HG02884 (cell line): ENCODE measurements at regions not wholly inside any gene's neighbourhood (a gene's known extent, or its start where the extent isn't known, plus 50 kb on each side); places are given as distances from the start of the nearest gene placed in this dataset.

ENCODE experiments used
- ATAC-seq: cut with Tn5 transposase; IDR thresholded peaks from one replicate; pipeline ENCODE4 v1.9.1; 2021; ENCODE audit warnings: mild to moderate bottlenecking, moderate library complexity; ENCODE audit not compliant: unreplicated experiment

DNA sequence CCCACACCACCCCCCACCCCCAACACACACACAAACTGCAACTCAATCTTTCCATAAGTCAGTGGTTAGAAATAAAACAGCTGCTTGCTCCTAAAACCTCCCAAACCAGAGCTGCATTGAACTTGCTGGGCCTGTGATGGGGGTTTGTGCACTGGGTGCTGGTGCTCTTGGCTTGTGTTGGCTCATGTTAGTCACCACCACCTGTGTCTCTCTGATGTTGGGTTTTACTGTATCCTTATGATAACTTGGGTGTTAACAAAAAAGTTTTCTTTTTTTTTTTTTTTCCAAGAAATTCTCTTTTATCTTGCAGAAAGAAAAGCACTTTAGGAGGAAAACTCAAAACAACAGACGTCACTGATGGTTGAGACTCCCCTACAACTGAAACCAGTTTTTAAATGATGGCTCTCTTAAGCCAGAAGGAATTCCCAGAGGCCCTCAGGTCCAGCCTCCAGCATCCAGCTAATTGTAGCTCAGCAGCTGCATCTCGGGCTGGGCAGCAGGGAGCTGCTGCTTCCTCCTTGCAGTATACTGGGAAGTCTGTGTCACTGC, 79.9 kb upstream of the DRD2 start:
- ATAC-seq, result no peak

- no peak for ATAC-seq
These were observed 79.3 kb upstream of the DRD2 start for GRCh38 chr11:113554526-113554925.

DNA sequence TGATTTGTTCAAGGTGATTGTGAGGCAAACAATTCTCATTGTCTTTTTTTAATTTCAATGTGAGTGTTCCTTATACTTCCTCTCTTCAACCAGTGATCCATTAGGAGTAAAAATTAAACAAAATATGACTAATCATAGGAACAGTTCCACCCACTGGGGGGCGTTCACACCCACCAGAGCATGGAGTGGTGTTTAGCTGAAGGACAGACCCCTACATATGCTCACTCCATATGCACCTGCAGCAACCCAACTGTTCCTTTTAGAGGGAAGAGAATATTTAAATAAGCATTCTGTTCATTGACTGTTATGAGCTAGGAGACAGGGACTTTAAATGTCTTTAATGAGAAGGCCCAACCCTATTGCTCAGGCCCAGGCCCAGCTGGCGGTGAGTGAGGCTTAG, 78.7 kb upstream of the DRD2 start:
- ATAC-seq, result no peak

DNA sequence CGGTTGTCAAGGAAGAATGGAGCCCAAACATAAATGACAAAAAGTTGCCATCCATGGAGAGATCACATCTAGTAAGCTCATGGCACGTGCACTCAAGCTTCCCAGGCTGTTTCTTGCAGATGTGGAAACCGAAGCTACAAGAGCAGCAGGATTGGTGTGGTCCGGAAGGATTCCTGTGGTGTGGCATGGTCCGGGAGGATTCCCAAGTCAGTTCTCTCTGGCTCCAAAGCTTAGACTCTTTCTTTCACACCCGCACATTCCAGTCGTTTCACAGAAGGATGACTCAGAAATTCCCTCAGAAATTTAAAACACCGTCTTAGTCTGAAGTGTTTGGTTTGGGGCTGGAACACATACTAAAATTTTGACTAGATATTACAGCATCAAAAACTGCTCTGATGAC, 78.0 kb upstream of the DRD2 start:
- ATAC-seq, result no peak

DNA sequence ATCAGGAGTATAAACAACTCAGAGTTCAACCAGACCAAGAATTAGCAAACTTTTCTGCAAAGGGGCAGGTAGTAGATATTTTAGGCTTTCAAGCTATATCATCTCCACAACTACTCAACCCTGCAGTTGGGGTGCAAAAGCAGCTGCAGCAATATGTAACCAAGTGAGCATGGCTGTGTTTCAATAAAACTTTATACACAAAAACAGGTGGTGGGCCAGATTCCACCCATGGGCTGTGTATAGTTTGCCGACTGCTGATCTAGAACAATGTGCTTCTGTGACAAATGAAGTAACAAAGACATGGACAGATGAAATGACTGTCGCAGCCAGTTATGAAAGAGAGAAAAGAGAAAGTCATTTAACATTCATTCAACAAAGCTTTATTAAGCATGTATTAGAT, 77.1 kb upstream of the DRD2 start:
- no peak for ATAC-seq

DNA sequence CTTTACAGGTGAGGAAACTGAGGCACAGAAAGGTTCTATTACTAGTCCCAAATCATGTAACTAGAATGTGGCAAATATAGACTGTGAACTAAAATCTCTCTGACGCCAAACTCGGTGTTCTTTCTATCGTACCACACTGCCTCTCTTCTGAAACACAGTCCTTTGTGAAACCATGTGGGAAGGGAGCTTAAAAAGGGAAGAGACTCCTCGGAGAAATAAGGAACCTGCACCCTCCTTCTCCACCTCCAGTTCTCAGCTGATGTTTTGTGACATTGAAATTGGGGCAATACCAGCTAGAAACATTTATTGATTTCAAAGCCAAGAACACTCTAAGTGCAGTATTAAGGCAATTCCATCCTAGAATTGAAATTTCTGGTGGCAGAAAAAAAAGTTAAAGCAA, 76.4 kb upstream of the DRD2 start:
- ATAC-seq, result no peak

GRCh38 chr11:113549611-113550578, 74.7 kb upstream of the DRD2 start:
- no peak for ATAC-seq

DNA sequence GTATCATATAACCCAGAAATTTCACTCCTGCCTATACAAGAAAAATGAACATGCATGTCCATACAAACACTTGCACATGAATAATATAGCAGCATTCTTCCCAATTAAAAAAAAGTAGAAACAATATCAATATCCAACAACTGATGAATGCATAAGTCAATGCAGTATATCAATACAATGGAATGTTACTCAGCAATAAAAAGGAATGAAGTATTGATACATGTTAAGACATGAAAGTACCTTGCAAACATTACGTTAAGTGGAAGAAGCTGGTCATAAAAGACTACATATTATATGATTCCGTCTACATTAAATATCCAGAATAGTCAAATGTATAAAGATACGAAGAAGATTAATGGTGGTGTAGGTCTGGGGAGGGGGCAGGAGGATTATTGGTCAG, 73.9 kb upstream of the DRD2 start:
- no peak for ATAC-seq

GRCh38 chr11:113547739-113548138, 72.5 kb upstream of the DRD2 start:
- no peak for ATAC-seq

DNA sequence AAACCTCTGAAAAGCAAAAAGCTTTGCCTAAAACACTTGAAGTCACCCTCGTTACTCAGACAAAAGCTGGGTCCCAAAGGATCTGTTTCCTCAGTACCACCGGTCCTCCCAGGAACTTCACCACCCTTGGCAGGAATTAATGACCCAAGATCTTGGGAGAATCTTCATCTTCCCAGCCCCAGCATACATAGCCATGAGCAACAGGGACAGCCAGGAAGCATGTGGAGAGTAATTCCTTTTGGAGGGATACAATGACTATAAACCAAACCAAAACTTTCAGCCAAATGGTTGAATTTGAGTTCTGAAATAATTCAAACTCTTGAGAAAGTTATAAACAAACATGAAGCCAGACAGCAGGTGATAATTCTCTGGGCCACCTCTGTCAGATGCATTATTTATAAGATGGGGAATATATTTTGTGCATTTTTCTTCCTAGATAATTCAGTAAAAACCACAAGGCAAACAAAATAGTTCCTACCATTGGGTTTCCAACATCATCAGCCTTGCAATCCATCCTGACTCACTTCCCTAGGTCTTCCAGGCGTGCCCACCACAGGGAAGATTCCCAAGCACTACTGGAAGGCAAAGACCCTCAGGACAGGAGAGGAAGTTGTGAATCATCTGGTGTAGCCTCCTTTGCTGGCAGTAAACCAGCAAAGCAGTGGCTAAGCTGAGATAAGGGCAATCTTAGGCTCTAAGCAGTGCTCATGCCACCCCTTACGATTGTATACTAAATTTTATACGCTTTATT, 71.7 kb upstream of the DRD2 start:
- no peak for ATAC-seq

DNA sequence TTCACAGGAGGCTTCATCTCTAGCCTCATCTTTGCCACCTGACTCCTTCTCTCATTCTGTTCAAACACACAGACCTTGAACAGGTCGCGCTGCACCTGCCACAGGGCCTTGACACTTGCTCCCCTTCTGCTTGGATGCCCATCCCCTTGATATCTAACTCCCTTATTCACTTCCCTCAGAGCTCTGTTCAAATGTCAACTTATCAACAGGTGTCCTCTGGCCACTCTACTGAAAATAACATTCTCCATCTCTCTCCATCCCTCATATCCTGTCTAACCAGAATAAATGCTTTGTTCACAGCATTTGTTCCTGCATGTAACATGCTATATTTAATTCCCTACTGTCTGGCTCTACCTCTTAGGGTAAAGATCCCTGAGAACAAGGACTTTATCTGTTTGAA, 67.2 kb upstream of the DRD2 start:
- ATAC-seq, result no peak

DNA sequence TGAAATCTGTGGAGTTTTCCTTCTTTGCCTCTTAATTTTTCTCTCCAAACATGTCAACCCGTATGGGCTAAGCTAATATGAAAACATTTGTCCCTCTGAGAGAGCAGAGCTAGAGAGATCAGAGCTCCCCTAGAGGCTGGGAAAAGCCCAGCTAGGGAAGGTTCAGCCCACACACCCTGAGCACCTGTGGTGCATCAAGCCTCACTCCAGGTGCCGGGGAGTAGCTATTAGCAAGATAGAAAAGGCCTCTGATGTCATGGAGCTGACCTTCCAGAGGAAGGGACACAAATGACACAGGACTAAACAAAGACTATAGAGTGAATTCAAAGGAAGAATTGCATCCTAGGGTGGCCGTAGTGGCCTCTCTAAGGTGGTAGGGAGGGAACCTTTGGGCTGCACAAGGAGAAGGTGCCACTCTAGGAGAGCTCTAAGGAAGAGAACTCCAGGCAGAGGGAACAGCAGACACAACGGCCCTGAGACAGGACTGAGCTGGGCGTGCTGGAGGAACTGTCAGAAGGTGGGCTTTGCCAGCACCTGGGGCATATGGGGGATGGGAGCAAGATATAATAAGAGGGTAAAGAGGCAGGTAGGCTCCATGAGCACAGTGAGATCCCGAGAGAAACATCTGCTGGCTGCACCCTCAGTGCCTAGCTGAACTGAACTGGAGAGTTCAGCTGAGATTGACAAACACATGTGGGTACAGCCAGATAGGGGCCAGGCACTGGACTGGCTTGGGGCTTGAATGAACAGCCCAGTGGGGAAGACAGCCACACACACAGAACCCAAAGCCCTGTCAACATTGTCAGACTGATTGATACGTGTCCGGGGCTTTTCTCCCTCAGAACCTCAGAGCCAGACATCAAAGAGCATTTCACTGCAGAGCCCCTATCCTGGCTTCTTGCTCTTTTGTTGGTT, 65.5 kb upstream of the DRD2 start:
- ATAC-seq, result no peak

GRCh38 chr11:113538451-113539412, 63.5 kb upstream of the DRD2 start:
- ATAC-seq, result no peak

DNA sequence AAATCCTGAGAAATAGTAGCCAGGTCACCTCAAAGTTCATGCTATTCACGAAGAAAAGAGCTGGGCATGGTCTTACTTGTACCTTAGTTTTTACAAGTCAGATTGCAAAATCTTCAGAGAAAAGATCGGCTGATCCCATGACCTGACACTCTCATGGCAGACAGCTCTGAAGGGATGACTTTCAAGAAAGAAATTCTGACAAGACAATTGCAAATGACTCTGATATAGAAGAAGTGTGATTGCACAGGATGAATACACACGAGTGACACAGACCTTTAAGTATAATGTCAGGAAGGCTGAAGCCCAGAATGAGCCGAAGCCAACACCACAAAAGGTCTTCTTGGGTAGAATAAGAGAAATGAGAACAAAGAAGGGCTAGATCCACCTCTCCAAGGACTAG, 59.4 kb upstream of the DRD2 start:
- no peak for ATAC-seq

- ATAC-seq, result no peak
These were observed 58.2 kb upstream of the DRD2 start for GRCh38 chr11:113533425-113533698.

DNA sequence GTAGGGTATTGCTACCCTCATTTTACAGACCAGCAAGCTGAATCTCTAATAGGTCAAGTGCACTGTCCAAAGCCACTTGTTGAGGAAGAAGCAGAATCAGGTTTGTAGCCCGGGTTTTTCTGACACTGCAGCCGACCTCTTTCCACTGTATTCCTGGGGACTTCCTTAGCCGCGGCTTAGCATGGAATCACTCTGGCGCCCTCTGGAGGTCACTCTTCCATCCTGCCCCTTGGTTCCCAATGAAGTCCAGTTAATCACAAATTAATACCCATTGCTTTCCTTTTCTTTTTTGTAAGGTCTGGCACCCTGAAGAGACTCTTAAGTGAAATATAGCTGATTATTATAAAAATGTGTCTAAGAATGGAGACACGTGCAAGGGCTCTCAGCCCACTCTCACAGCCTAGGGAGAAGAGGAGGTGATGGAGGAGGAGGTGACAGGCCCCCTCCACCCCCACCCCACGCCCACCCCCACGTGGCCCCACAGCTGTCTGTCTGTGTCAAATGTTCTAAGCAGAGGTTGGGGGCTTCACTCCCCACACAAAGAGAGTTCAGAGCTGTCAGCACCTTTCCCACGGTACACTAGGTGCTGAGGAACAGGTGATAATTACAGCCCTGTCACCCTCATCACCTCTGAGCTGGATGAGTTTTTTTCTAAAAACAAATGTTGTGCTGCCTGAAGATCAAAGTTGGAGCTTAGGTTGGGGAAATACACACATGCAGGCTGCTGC, 57.7 kb upstream of the DRD2 start:
- ATAC-seq, result no peak

- no peak for ATAC-seq
These were observed 56.6 kb upstream of the DRD2 start for GRCh38 chr11:113531575-113532451.

GRCh38 chr11:113531083-113531482, 55.9 kb upstream of the DRD2 start:
- ATAC-seq, result no peak
